ENCODE measurements at regions not wholly inside any gene's neighbourhood (a gene's known extent, or its start where the extent isn't known, plus 50 kb on each side); places are given as distances from the start of the nearest gene placed in this dataset.
"Not testable (repeated sequence)": the region's sequence is repeated elsewhere in the genome, so short reads cannot be mapped to it uniquely, and the experiment has no call there.

GRCh38 chr10:61078542-61079275 is 134.7 kb upstream of the RHOBTB1 start:
- no peak for DNase-seq

GRCh38 chr10:61076572-61077114 is 132.7 kb upstream of the RHOBTB1 start:
- DNase-seq: no peak

- no peak for DNase-seq
Measured at GRCh38 chr10:61073391-61073790, 129.4 kb upstream of the RHOBTB1 start.

GRCh38 chr10:61071580-61071979 is 127.6 kb upstream of the RHOBTB1 start:
- DNase-seq: no peak

GRCh38 chr10:61068471-61068870 is 124.5 kb upstream of the RHOBTB1 start:
- no peak for DNase-seq

- DNase-seq: no peak
Measured at GRCh38 chr10:61067671-61068336, 123.8 kb upstream of the RHOBTB1 start.

- DNase-seq: no peak
Measured at GRCh38 chr10:61066661-61067344, 122.8 kb upstream of the RHOBTB1 start.

- DNase-seq: peak; percentile 64
Measured at GRCh38 chr10:61065051-61065450, 121.1 kb upstream of the RHOBTB1 start.

GRCh38 chr10:61064356-61064755 is 120.4 kb upstream of the RHOBTB1 start:
- DNase-seq: no peak

- DNase-seq: no peak
Measured at GRCh38 chr10:61063901-61064300, 119.9 kb upstream of the RHOBTB1 start.

GRCh38 chr10:61063034-61063433 is 119.0 kb upstream of the RHOBTB1 start:
- no peak for DNase-seq

- no peak for DNase-seq
Measured at GRCh38 chr10:61061923-61062504, 118.0 kb upstream of the RHOBTB1 start.

GRCh38 chr10:61059636-61060035 is 115.7 kb upstream of the RHOBTB1 start:
- DNase-seq: no peak

GRCh38 chr10:61052469-61053205 is 108.7 kb upstream of the RHOBTB1 start:
- no peak for DNase-seq

GRCh38 chr10:61051344-61051743 is 107.4 kb upstream of the RHOBTB1 start:
- DNase-seq: no peak

- no peak for DNase-seq
Measured at GRCh38 chr10:61050120-61050745, 106.2 kb upstream of the RHOBTB1 start.

- DNase-seq: no peak
Measured at GRCh38 chr10:61049386-61049785, 105.4 kb upstream of the RHOBTB1 start.

GRCh38 chr10:61047788-61048560 is 104.0 kb upstream of the RHOBTB1 start:
- no peak for DNase-seq

- DNase-seq: no peak
Measured at GRCh38 chr10:61047081-61047480, 103.1 kb upstream of the RHOBTB1 start.

GRCh38 chr10:61045480-61045879 is 101.5 kb upstream of the RHOBTB1 start:
- not testable (repeated sequence) for DNase-seq

- no peak for DNase-seq
Measured at GRCh38 chr10:61042533-61042932, 98.5 kb upstream of the RHOBTB1 start.
